IMR-90 (cell line): ENCODE measurements at regions not wholly inside any gene's neighbourhood (a gene's known extent, or its start where the extent isn't known, plus 50 kb on each side); places are given as distances from the start of the nearest gene placed in this dataset.

ENCODE experiments used
- ATAC-seq: fragments of 200-7000 bp; cut with Tn5 transposase; 2 replicates; pipeline ENCODE4 v1.9.1; 2020; ENCODE audit warnings: low read depth, mild to moderate bottlenecking, moderate library complexity
- BruUV-seq: library from RNA; stranded (reverse); fragments of 400-500 nt; replicated peaks from 2 replicates; lab custom pipeline; 2021; lab: Mats Ljungman, UMichigan
- CTCF ChIA-PET: fragments of 300-600 bp; formaldehyde crosslinking; extraction: SDS; loops from one replicate; lab custom pipeline; 2021; ENCODE audit warnings: antibody characterized with exemption; lab: Yijun Ruan, JAX
- POLR2A ChIA-PET: fragments of 300-600 bp; sonication (Branson Sonifier 250); formaldehyde crosslinking; loops from one replicate; lab custom pipeline; 2022; ENCODE audit warnings: antibody characterized with exemption; ENCODE audit not compliant: unreplicated experiment; lab: Charles Lee
- DNase-seq: peaks from one replicate; pipeline ENCODE4 v3.0.0; 2013
- H2AFZ ChIP-seq: replicated peaks from 2 replicates; pipeline ENCODE3; 2013; ENCODE audit warnings: low read length, mild to moderate bottlenecking; ENCODE audit not compliant: poor library complexity
- H2AK5ac ChIP-seq: 2 replicates; pipeline ENCODE4 v1.6.1; 2013; ENCODE audit warnings: low read depth, low read length, inconsistent platforms
- H2AK9ac ChIP-seq: replicated peaks from 2 replicates; pipeline ENCODE3; 2013; ENCODE audit warnings: mild to moderate bottlenecking, low read depth, low read length, moderate library complexity; ENCODE audit not compliant: poor library complexity
- H2BK120ac ChIP-seq: 2 replicates; pipeline ENCODE4 v1.6.1; 2013; ENCODE audit warnings: low read depth, low read length, inconsistent platforms
- H2BK15ac ChIP-seq: 3 replicates; pipeline ENCODE4 v1.6.1; 2013; ENCODE audit warnings: low read depth, low read length, inconsistent platforms
- H2BK20ac ChIP-seq: 2 replicates; pipeline ENCODE4 v1.6.1; 2013; ENCODE audit warnings: low read depth, mild to moderate bottlenecking, inconsistent platforms, low read length, moderate library complexity
- H2BK5ac ChIP-seq: 2 replicates; pipeline ENCODE4 v1.6.1; 2013; ENCODE audit warnings: mild to moderate bottlenecking, low read depth, low read length, inconsistent platforms; ENCODE audit not compliant: poor library complexity, severe bottlenecking
- H3K14ac ChIP-seq: replicated peaks from 2 replicates; pipeline ENCODE4 v1.6.1; 2013; ENCODE audit warnings: low read depth, low read length, inconsistent platforms
- H3K18ac ChIP-seq: 2 replicates; pipeline ENCODE4 v1.6.1; 2013; ENCODE audit warnings: low read depth, low read length, control low read depth
- H3K23ac ChIP-seq: 2 replicates; pipeline ENCODE4 v1.6.1; 2013; ENCODE audit warnings: low read depth, low read length, inconsistent platforms
- H3K27ac ChIP-seq: 2 replicates; pipeline ENCODE4 v1.5.1; 2013; ENCODE audit warnings: mild to moderate bottlenecking, control low read depth, low read length; ENCODE audit not compliant: insufficient read depth
- H3K27me3 ChIP-seq: 2 replicates; pipeline ENCODE4 v1.6.1; 2013; ENCODE audit warnings: low read length; ENCODE audit not compliant: control insufficient read depth, insufficient read depth
- H3K36me3 ChIP-seq: 2 replicates; pipeline ENCODE4 v1.6.1; 2013; ENCODE audit warnings: low read length, mixed read lengths; ENCODE audit not compliant: control insufficient read depth, insufficient read depth
- H3K4ac ChIP-seq: 2 replicates; pipeline ENCODE4 v1.6.1; 2013; ENCODE audit warnings: low read depth, low read length, inconsistent platforms
- H3K4me1 ChIP-seq: 2 replicates; pipeline ENCODE4 v1.6.1; 2013; ENCODE audit warnings: low read length, mixed read lengths; ENCODE audit not compliant: control insufficient read depth, insufficient read depth
- H3K4me2 ChIP-seq: 2 replicates; pipeline ENCODE4 v1.6.1; 2013; ENCODE audit warnings: low read depth, mild to moderate bottlenecking, control low read depth, low read length, moderate library complexity
- H3K4me3 ChIP-seq: 2 replicates; pipeline ENCODE4 v1.5.1; 2013; ENCODE audit warnings: low read depth, mild to moderate bottlenecking, control low read depth, low read length, moderate library complexity; ENCODE audit not compliant: insufficient read depth
- H3K56ac ChIP-seq: 2 replicates; pipeline ENCODE4 v1.6.1; 2013; ENCODE audit warnings: low read length, inconsistent platforms; ENCODE audit not compliant: insufficient read depth; ENCODE audit errors: extremely low read depth
- H3K79me1 ChIP-seq, 2 experiments: 2 replicates each; pipeline ENCODE4 v1.6.1; 2013; ENCODE audit warnings: low read length in 2 of 2, inconsistent platforms in 1 of 2, low read depth in 1 of 2
- H3K9ac ChIP-seq: 2 replicates; pipeline ENCODE4 v1.6.1; 2013; ENCODE audit warnings: low read depth, low read length, control low read depth
- H3K9me1 ChIP-seq: 2 replicates; pipeline ENCODE4 v1.6.1; 2013; ENCODE audit warnings: low read length, inconsistent platforms; ENCODE audit not compliant: insufficient read depth
- H3K9me3 ChIP-seq: 2 replicates; pipeline ENCODE4 v1.6.1; 2013; ENCODE audit warnings: low read length; ENCODE audit not compliant: control insufficient read depth, insufficient read depth
- H4K20me1 ChIP-seq: 2 replicates; pipeline ENCODE4 v1.6.1; 2013; ENCODE audit warnings: low read length, inconsistent platforms; ENCODE audit not compliant: insufficient read depth
- H4K5ac ChIP-seq: 2 replicates; pipeline ENCODE4 v1.6.1; 2013; ENCODE audit warnings: mild to moderate bottlenecking, low read depth, low read length, control low read depth
- H4K8ac ChIP-seq, 2 experiments: 2 replicates each; pipeline ENCODE4 v1.6.1; 2013; ENCODE audit warnings: low read depth in 2 of 2, low read length in 2 of 2, control low read depth in 1 of 2, inconsistent platforms in 1 of 2
- H4K91ac ChIP-seq: 2 replicates; pipeline ENCODE4 v1.6.1; 2013; ENCODE audit warnings: low read depth, low read length, inconsistent platforms; ENCODE audit not compliant: insufficient read depth
- BHLHE40 ChIP-seq: fragments of 150-350 bp; IDR thresholded peaks from 2 replicates; pipeline ENCODE4 v1.6.1; 2016; ENCODE audit warnings: mild to moderate bottlenecking, low read depth, low read length
- CEBPB ChIP-seq: IDR thresholded peaks from 2 replicates; pipeline ENCODE4 v1.6.1; 2012; ENCODE audit warnings: low read depth, low read length, improper control_type of control experiment
- SMC3 ChIP-seq: fragments of 150-350 bp; IDR thresholded peaks from 2 replicates; pipeline ENCODE4 v1.6.1; 2016; ENCODE audit warnings: low read depth, mild to moderate bottlenecking, antibody characterized with exemption, low read length, moderate library complexity
- WGBS, 2 experiments: methylation state at CpG; one replicate each; pipeline versions ENCODE4 v1.1.5 to v1.1.7; 2013; ENCODE audit warnings: missing lambda C conversion rate in 2 of 2; ENCODE audit not compliant: insufficient read length in 1 of 2; ENCODE audit errors: extremely low coverage in 2 of 2; 5-methylcytosine and 5-hydroxymethylcytosine counted together
- dilution Hi-C: fragments of 300-500 bp; cut with HindIII; formaldehyde crosslinking; loops from one replicate; pipeline ENCODE4 v1.14.3; 2018; ENCODE audit warnings: low sequenced_read_pairs; ENCODE audit not compliant: unreplicated experiment
- in situ Hi-C: fragments of 300-500 bp; cut with MboI; formaldehyde crosslinking; loops from 3 replicates; pipeline ENCODE4 v1.14.3; 2019; ENCODE audit warnings: low sequenced_read_pairs, inconsistent platforms, mixed read lengths
- intact Hi-C: fragments of 100-400 bp; cut with micrococcal nuclease; formaldehyde crosslinking; loops from 2 replicates; pipeline ENCODE4 v1.10.0; 2022

- dilution Hi-C loops, result no loop called here
Measured at GRCh38 chr3:104178680-104179079, 1188.0 kb upstream of the ALCAM start.

More at GRCh38 chr3:104178680-104179079, 1188.0 kb upstream of the ALCAM start:
- Histone ChIP-seq H4K5ac (no peak overlapping the region), H3K4ac (no peak overlapping the region), H2BK120ac (no peak overlapping the region), H3K36me3 (no peaks in the 10 kb centered on the region), H3K23ac (no peak overlapping the region), H2AK5ac (no peak overlapping the region), H3K9me3 (no peaks in the 10 kb centered on the region), H3K79me1 (no peaks in the 10 kb centered on the region), H3K27me3 (no peaks in the 10 kb centered on the region), H4K20me1 (no peaks in the 10 kb centered on the region), H3K27ac (no peak overlapping the region), H2AFZ (no peak overlapping the region), H3K4me3 (no peak overlapping the region), H2AK9ac (no peak overlapping the region), H2BK15ac (no peak overlapping the region), H2BK20ac (no peak overlapping the region), H3K9ac (no peak overlapping the region), H2BK5ac (no peak overlapping the region), H4K91ac (no peak overlapping the region), H4K8ac (no peak overlapping the region), H3K56ac (no peak overlapping the region), H3K9me1 (no peaks in the 10 kb centered on the region), H3K14ac (no peak overlapping the region), H3K4me2 (no peak overlapping the region), H3K4me1 (no peaks in the 10 kb centered on the region), H3K18ac (no peak overlapping the region)
- POLR2A ChIA-PET, result no interaction called here
- ATAC-seq (no peak), DNase-seq (no peak)
- CTCF ChIA-PET, result no interaction called here
- in situ Hi-C loops (no loop called here), intact Hi-C loops (no loop called here)
- WGBS, 2 experiments, result 17% methylated on average over 1 of the region's 3 CpGs; no CpG with 5 or more reads in 1 of the 2 experiments
- BruUV-seq, result no TSS peak
- TF ChIP-seq CEBPB (peak; percentile 34; the same call in 1 of the 2 replicates), BHLHE40 (no peak), SMC3 (no peak)
